ENCODE measurements at regions not wholly inside any gene's neighbourhood (a gene's known extent, or its start where the extent isn't known, plus 50 kb on each side); places are given as distances from the start of the nearest gene placed in this dataset.

DNA sequence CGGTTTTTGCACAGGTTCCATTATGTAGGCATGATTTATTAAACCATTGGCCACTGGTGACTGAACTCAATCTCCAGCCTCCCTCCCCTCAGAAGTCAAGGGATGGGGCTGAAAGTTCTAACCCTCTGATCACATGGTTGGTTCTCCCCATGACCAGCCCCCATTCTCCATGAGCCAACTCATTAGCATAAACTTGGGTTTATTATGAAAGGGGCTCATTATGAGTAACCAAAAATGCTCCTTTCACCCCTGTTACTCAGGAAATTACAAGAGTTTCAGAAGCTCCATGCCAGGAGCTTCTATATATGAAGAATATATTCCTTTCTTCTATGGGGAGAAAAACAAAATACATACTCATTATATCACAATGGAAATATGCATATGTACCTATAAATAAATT lies 555.3 kb downstream of the HS3ST4 start:
- TF ChIP-seq YY1 (IDR thresholded peaks at IDR 0.05; ENCODE audit: extremely low read depth, insufficient replicate concordance, low read depth, low read length) (no peak), POLR2A (IDR thresholded peaks at IDR 0.05; ENCODE audit: borderline replicate concordance, extremely low read depth, insufficient read depth, insufficient read length) (no peak), ZNF274 (IDR thresholded peaks at IDR 0.05; ENCODE audit: low read depth, low read length) (no peak), JUND (IDR thresholded peaks at IDR 0.05) (no peak), SRF (IDR thresholded peaks at IDR 0.05; ENCODE audit: low read depth) (no peak), POLR2AphosphoS5 (IDR thresholded peaks at IDR 0.05; ENCODE audit: low read depth, low read length) (no peak), CEBPB (IDR thresholded peaks at IDR 0.05; ENCODE audit: low read depth) (no peak)
- TF ChIP-seq, protein P1, sequence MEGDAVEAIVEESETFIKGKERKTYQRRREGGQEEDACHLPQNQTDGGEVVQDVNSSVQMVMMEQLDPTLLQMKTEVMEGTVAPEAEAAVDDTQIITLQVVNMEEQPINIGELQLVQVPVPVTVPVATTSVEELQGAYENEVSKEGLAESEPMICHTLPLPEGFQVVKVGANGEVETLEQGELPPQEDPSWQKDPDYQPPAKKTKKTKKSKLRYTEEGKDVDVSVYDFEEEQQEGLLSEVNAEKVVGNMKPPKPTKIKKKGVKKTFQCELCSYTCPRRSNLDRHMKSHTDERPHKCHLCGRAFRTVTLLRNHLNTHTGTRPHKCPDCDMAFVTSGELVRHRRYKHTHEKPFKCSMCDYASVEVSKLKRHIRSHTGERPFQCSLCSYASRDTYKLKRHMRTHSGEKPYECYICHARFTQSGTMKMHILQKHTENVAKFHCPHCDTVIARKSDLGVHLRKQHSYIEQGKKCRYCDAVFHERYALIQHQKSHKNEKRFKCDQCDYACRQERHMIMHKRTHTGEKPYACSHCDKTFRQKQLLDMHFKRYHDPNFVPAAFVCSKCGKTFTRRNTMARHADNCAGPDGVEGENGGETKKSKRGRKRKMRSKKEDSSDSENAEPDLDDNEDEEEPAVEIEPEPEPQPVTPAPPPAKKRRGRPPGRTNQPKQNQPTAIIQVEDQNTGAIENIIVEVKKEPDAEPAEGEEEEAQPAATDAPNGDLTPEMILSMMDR (IDR thresholded peaks at IDR 0.05 in 2 of 3, conservative IDR thresholded peaks at IDR 0.05 in 1 of 3; ENCODE audit: borderline replicate concordance in 1 of 3, insufficient read depth in 1 of 3, low read depth in 2 of 3, low read length in 2 of 3): no peak
- TF ChIP-seq, protein P2, sequence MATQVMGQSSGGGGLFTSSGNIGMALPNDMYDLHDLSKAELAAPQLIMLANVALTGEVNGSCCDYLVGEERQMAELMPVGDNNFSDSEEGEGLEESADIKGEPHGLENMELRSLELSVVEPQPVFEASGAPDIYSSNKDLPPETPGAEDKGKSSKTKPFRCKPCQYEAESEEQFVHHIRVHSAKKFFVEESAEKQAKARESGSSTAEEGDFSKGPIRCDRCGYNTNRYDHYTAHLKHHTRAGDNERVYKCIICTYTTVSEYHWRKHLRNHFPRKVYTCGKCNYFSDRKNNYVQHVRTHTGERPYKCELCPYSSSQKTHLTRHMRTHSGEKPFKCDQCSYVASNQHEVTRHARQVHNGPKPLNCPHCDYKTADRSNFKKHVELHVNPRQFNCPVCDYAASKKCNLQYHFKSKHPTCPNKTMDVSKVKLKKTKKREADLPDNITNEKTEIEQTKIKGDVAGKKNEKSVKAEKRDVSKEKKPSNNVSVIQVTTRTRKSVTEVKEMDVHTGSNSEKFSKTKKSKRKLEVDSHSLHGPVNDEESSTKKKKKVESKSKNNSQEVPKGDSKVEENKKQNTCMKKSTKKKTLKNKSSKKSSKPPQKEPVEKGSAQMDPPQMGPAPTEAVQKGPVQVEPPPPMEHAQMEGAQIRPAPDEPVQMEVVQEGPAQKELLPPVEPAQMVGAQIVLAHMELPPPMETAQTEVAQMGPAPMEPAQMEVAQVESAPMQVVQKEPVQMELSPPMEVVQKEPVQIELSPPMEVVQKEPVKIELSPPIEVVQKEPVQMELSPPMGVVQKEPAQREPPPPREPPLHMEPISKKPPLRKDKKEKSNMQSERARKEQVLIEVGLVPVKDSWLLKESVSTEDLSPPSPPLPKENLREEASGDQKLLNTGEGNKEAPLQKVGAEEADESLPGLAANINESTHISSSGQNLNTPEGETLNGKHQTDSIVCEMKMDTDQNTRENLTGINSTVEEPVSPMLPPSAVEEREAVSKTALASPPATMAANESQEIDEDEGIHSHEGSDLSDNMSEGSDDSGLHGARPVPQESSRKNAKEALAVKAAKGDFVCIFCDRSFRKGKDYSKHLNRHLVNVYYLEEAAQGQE (IDR thresholded peaks at IDR 0.05; ENCODE audit: low read depth): no peak
- TF ChIP-seq, protein P3, sequence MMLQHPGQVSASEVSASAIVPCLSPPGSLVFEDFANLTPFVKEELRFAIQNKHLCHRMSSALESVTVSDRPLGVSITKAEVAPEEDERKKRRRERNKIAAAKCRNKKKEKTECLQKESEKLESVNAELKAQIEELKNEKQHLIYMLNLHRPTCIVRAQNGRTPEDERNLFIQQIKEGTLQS (IDR thresholded peaks at IDR 0.05): no peak
